GM12891 (cell line): ENCODE measurements at regions not wholly inside any gene's neighbourhood (a gene's known extent, or its start where the extent isn't known, plus 50 kb on each side); places are given as distances from the start of the nearest gene placed in this dataset.

ENCODE experiments used
- PAX5 ChIP-seq: IDR thresholded peaks from 2 replicates; pipeline ENCODE4 v1.6.1; 2011; ENCODE audit warnings: low read length, moderate library complexity, mild to moderate bottlenecking; ENCODE audit not compliant: insufficient read depth, severe bottlenecking
- POLR2A ChIP-seq: IDR thresholded peaks from 2 replicates; pipeline ENCODE4 v1.6.1; 2011; ENCODE audit warnings: low read depth, low read length, control low read depth
- POLR2AphosphoS5 ChIP-seq: IDR thresholded peaks from 2 replicates; pipeline ENCODE4 v1.6.1; 2011; ENCODE audit warnings: low read depth, low read length, control low read depth
- POU2F2 ChIP-seq: IDR thresholded peaks from 2 replicates; pipeline ENCODE4 v1.6.1; 2011; ENCODE audit warnings: low read depth, mild to moderate bottlenecking, control low read depth, low read length, moderate library complexity
- TAF1 ChIP-seq: IDR thresholded peaks from 2 replicates; pipeline ENCODE4 v1.6.1; 2011; ENCODE audit warnings: low read depth, low read length, control low read depth

GRCh38 chr3:81277853-81278252, 483.6 kb downstream of the GBE1 start:
- TF ChIP-seq POU2F2 (no peak), POLR2AphosphoS5 (no peak), POLR2A (no peak), TAF1 (no peak), PAX5 (no peak)
